ENCODE measurements at regions not wholly inside any gene's neighbourhood (a gene's known extent, or its start where the extent isn't known, plus 50 kb on each side); places are given as distances from the start of the nearest gene placed in this dataset.

GRCh38 chr2:146873646-146874259 lies 971.1 kb upstream of the ACVR2A start:
- TF ChIP-seq CTCF (IDR thresholded peaks at IDR 0.05), result no peak
- no peak for TF ChIP-seq EZH2 (IDR thresholded peaks at IDR 0.05; ENCODE audit: borderline replicate concordance, insufficient read depth, low read depth, low read length, poor library complexity, severe bottlenecking)
